ENCODE measurements at regions not wholly inside any gene's neighbourhood (a gene's known extent, or its start where the extent isn't known, plus 50 kb on each side); places are given as distances from the start of the nearest gene placed in this dataset.

DNA sequence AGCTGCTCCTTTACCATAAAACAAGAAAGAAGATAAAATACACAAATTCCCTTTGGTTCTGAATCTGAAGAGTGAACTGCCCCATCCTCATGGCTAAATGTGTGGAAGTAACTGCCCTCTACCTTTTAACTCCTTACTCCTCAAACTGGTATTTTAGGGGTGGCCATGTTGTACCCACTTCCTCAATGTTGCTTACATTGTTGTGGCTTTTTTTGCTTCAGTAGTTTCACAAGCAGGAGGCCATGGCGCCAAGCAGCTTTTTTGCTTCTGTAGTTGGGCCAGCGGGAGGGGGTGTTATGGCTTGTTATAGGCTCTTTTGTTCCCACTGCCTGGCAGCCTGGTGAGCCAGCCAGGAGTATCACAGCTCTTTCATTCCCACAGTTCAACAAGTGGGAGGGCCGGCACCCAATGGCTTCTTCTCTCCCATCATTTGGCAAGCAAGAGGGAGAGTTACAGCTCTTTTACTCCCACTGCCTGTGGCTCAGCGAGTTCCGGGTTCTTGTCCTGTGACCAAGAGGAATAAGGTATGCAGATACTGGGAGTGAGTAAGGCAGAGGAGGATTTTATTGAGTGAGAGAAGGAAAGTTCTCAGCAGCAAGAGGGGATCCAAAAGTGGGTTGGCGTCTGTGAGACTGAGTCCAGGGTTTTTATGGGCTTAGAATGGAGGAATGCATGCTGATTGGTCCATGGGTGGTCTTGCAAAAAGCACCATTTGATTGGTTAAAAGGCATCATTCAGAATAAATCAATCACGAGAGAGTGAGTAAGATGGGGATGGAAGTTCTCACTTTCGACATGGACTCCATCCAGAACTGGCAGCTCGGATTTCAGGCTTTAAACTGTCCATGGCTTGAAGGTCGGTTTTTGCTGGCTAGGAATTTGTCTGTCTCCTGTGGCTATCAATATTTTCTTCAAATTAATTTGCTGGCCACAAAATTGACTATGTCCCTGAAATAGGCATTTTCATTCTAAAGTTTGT is 429.6 kb downstream of the HLX start:
- H3K27me3 ChIP-seq (ENCODE audit: insufficient read depth): no peaks in the 10 kb centered on the region
- no peak overlapping the region for H2AFZ ChIP-seq (ENCODE audit: low read depth)
- no peaks in the 10 kb centered on the region for H3K9me2 ChIP-seq
- ChIA-PET POLR2A (no interaction called here), CTCF (interaction anchor here (1.1 to 1.7 kb wide), 4 partner anchors 13 to 45 kb away, joined by 3 to 5 read pairs (median 4); no protein-coding TSS in a partner anchor)
- H3K9ac ChIP-seq: no peak overlapping the region
- TF ChIP-seq RAD21 (IDR thresholded peaks at IDR 0.05; ENCODE audit: low read length) (no peak), ZBTB33 (IDR thresholded peaks at IDR 0.05; ENCODE audit: borderline replicate concordance, low read depth) (no peak), ELF1 (IDR thresholded peaks at IDR 0.05) (no peak), TAF1 (IDR thresholded peaks at IDR 0.05; ENCODE audit: borderline replicate concordance, low read depth, low read length) (no peak), FOXM1 (IDR thresholded peaks at IDR 0.05; ENCODE audit: low read depth) (no peak), RFX5 (IDR thresholded peaks at IDR 0.05; ENCODE audit: low read length) (no peak), SMC3 (IDR thresholded peaks at IDR 0.05; ENCODE audit: low read depth, low read length) (no peak), REST (IDR thresholded peaks at IDR 0.05; ENCODE audit: low read depth, low read length) (no peak), EZH2phosphoT487 (IDR thresholded peaks at IDR 0.05; ENCODE audit: borderline replicate concordance, low read depth) (no peak)
- TF ChIP-seq, protein P1, sequence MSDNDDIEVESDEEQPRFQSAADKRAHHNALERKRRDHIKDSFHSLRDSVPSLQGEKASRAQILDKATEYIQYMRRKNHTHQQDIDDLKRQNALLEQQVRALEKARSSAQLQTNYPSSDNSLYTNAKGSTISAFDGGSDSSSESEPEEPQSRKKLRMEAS (IDR thresholded peaks at IDR 0.05; ENCODE audit: low read depth): no peak
- TF ChIP-seq, protein P2, sequence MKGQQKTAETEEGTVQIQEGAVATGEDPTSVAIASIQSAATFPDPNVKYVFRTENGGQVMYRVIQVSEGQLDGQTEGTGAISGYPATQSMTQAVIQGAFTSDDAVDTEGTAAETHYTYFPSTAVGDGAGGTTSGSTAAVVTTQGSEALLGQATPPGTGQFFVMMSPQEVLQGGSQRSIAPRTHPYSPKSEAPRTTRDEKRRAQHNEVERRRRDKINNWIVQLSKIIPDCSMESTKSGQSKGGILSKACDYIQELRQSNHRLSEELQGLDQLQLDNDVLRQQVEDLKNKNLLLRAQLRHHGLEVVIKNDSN (IDR thresholded peaks at IDR 0.05; ENCODE audit: borderline replicate concordance, low read depth): no peak
- H3K9me3 ChIP-seq: no peaks in the 10 kb centered on the region
- WGBS (ENCODE audit: low lambda C conversion rate): 76% methylated on average over 10 of the region's 10 CpGs
- H3K79me2 ChIP-seq (ENCODE audit: insufficient read depth): no peaks in the 10 kb centered on the region
- no peak overlapping the region for H3K4me2 ChIP-seq
- no peak overlapping the region for H3K4me3 ChIP-seq (ENCODE audit: low read depth in 2 of 2, low read length in 1 of 2)
- no peaks in the 10 kb centered on the region for H4K20me1 ChIP-seq (ENCODE audit: insufficient read depth)
- no peak overlapping the region for H3K27ac ChIP-seq (ENCODE audit: low read depth in 2 of 2, low read length in 1 of 2)
- peaks cover 0 to 3% of the 10 kb centered on the region in 2 experiments; a peak in 1 of 4 replicates for H3K4me1 ChIP-seq (ENCODE audit: control insufficient read depth in 1 of 2, insufficient read depth in 2 of 2, low read depth in 1 of 2, low read length in 1 of 2)
- no peaks in the 10 kb centered on the region for H3K36me3 ChIP-seq (replicated peaks in 1 of 2; ENCODE audit: control insufficient read depth in 1 of 2, insufficient read depth in 2 of 2, low read length in 1 of 2)
- DNase-seq: no peak
- peaks cover 3% of the 10 kb centered on the region for H3F3A ChIP-seq (replicated peaks; ENCODE audit: insufficient read depth)
